ENCODE measurements at regions not wholly inside any gene's neighbourhood (a gene's known extent, or its start where the extent isn't known, plus 50 kb on each side); places are given as distances from the start of the nearest gene placed in this dataset.

GRCh38 chr21:17454315-17455027, 58.4 kb upstream of the CXADR start:
- H3K27ac ChIP-seq (ENCODE audit: low read depth, low read length) = no peak overlapping the region
- H3K4me3 ChIP-seq (ENCODE audit: low read depth, low read length) = peak overlapping the region; percentile 50
- H3K9ac ChIP-seq (ENCODE audit: low read length) = peak overlapping the region; percentile 20

GRCh38 chr21:17455028-17455353, 57.9 kb upstream of the CXADR start:
- Histone ChIP-seq H3K9ac (ENCODE audit: low read length) (peak overlapping the region; percentile 20), H3K27me3 (ENCODE audit: control insufficient read depth, insufficient read depth, low read length) (no peaks in the 10 kb centered on the region), H3K4me1 (ENCODE audit: control insufficient read depth, insufficient read depth, low read length) (no peaks in the 10 kb centered on the region), H3K4me3 (ENCODE audit: low read depth, low read length) (peak overlapping the region; percentile 50), H3K36me3 (ENCODE audit: control insufficient read depth, insufficient read depth, low read length) (no peaks in the 10 kb centered on the region), H3K9me3 (ENCODE audit: control insufficient read depth, insufficient read depth, low read depth, low read length) (no peaks in the 10 kb centered on the region), H3K27ac (ENCODE audit: low read depth, low read length) (no peak overlapping the region)

More at GRCh38 chr21:17454315-17455027, 58.4 kb upstream of the CXADR start:
- Histone ChIP-seq H3K9me3 (ENCODE audit: control insufficient read depth, insufficient read depth, low read depth, low read length) (no peaks in the 10 kb centered on the region), H3K4me1 (ENCODE audit: control insufficient read depth, insufficient read depth, low read length) (no peaks in the 10 kb centered on the region), H3K27me3 (ENCODE audit: control insufficient read depth, insufficient read depth, low read length) (no peaks in the 10 kb centered on the region), H3K36me3 (ENCODE audit: control insufficient read depth, insufficient read depth, low read length) (no peaks in the 10 kb centered on the region)

- H3K4me3 ChIP-seq (ENCODE audit: low read depth, low read length) = peak overlapping the region; percentile 50
These were observed 57.4 kb upstream of the CXADR start for GRCh38 chr21:17455451-17455850.

GRCh38 chr21:17458279-17458678, 54.6 kb upstream of the CXADR start:
- Histone ChIP-seq H3K9me3 (ENCODE audit: control insufficient read depth, insufficient read depth, low read depth, low read length) (no peaks in the 10 kb centered on the region), H3K9ac (ENCODE audit: low read length) (no peak overlapping the region), H3K36me3 (ENCODE audit: control insufficient read depth, insufficient read depth, low read length) (no peaks in the 10 kb centered on the region), H3K27me3 (ENCODE audit: control insufficient read depth, insufficient read depth, low read length) (no peaks in the 10 kb centered on the region), H3K27ac (ENCODE audit: low read depth, low read length) (no peak overlapping the region), H3K4me3 (ENCODE audit: low read depth, low read length) (no peak overlapping the region), H3K4me1 (ENCODE audit: control insufficient read depth, insufficient read depth, low read length) (no peaks in the 10 kb centered on the region)

More at GRCh38 chr21:17455451-17455850, 57.4 kb upstream of the CXADR start:
- Histone ChIP-seq H3K4me1 (ENCODE audit: control insufficient read depth, insufficient read depth, low read length) (no peaks in the 10 kb centered on the region), H3K27ac (ENCODE audit: low read depth, low read length) (no peak overlapping the region), H3K27me3 (ENCODE audit: control insufficient read depth, insufficient read depth, low read length) (no peaks in the 10 kb centered on the region), H3K36me3 (ENCODE audit: control insufficient read depth, insufficient read depth, low read length) (no peaks in the 10 kb centered on the region), H3K9me3 (ENCODE audit: control insufficient read depth, insufficient read depth, low read depth, low read length) (no peaks in the 10 kb centered on the region), H3K9ac (ENCODE audit: low read length) (no peak overlapping the region)

- Histone ChIP-seq H3K36me3 (ENCODE audit: control insufficient read depth, insufficient read depth, low read length) (no peaks in the 10 kb centered on the region), H3K4me1 (ENCODE audit: control insufficient read depth, insufficient read depth, low read length) (no peaks in the 10 kb centered on the region), H3K9ac (ENCODE audit: low read length) (no peak overlapping the region), H3K9me3 (ENCODE audit: control insufficient read depth, insufficient read depth, low read depth, low read length) (no peaks in the 10 kb centered on the region), H3K4me3 (ENCODE audit: low read depth, low read length) (no peak overlapping the region), H3K27me3 (ENCODE audit: control insufficient read depth, insufficient read depth, low read length) (no peaks in the 10 kb centered on the region), H3K27ac (ENCODE audit: low read depth, low read length) (no peak overlapping the region)
These were observed 52.7 kb upstream of the CXADR start for GRCh38 chr21:17460094-17460493.

GRCh38 chr21:17461014-17461413, 51.8 kb upstream of the CXADR start:
- no peaks in the 10 kb centered on the region for H3K36me3 ChIP-seq (ENCODE audit: control insufficient read depth, insufficient read depth, low read length)
- no peak overlapping the region for H3K4me3 ChIP-seq (ENCODE audit: low read depth, low read length)
- no peaks in the 10 kb centered on the region for H3K27me3 ChIP-seq (ENCODE audit: control insufficient read depth, insufficient read depth, low read length)
- H3K9me3 ChIP-seq (ENCODE audit: control insufficient read depth, insufficient read depth, low read depth, low read length) = no peaks in the 10 kb centered on the region
- H3K27ac ChIP-seq (ENCODE audit: low read depth, low read length) = no peak overlapping the region
- no peaks in the 10 kb centered on the region for H3K4me1 ChIP-seq (ENCODE audit: control insufficient read depth, insufficient read depth, low read length)
- no peak overlapping the region for H3K9ac ChIP-seq (ENCODE audit: low read length)

GRCh38 chr21:17461582-17461981, 51.3 kb upstream of the CXADR start:
- no peak overlapping the region for H3K9ac ChIP-seq (ENCODE audit: low read length)
- H3K9me3 ChIP-seq (ENCODE audit: control insufficient read depth, insufficient read depth, low read depth, low read length) = no peaks in the 10 kb centered on the region
- no peak overlapping the region for H3K4me3 ChIP-seq (ENCODE audit: low read depth, low read length)
- no peaks in the 10 kb centered on the region for H3K27me3 ChIP-seq (ENCODE audit: control insufficient read depth, insufficient read depth, low read length)
- H3K27ac ChIP-seq (ENCODE audit: low read depth, low read length) = no peak overlapping the region
- no peaks in the 10 kb centered on the region for H3K36me3 ChIP-seq (ENCODE audit: control insufficient read depth, insufficient read depth, low read length)
- no peaks in the 10 kb centered on the region for H3K4me1 ChIP-seq (ENCODE audit: control insufficient read depth, insufficient read depth, low read length)

GRCh38 chr21:17462276-17462981, 50.4 kb upstream of the CXADR start:
- H3K9me3 ChIP-seq (ENCODE audit: control insufficient read depth, insufficient read depth, low read depth, low read length) = no peaks in the 10 kb centered on the region
- no peaks in the 10 kb centered on the region for H3K27me3 ChIP-seq (ENCODE audit: control insufficient read depth, insufficient read depth, low read length)
- H3K36me3 ChIP-seq (ENCODE audit: control insufficient read depth, insufficient read depth, low read length) = no peaks in the 10 kb centered on the region
- H3K4me1 ChIP-seq (ENCODE audit: control insufficient read depth, insufficient read depth, low read length) = peaks cover 1% of the 10 kb centered on the region; the same call in 1 of the 2 replicates
- H3K9ac ChIP-seq (ENCODE audit: low read length) = no peak overlapping the region
- H3K27ac ChIP-seq (ENCODE audit: low read depth, low read length) = no peak overlapping the region
- no peak overlapping the region for H3K4me3 ChIP-seq (ENCODE audit: low read depth, low read length)

Data from HUES6 (cell line).